HCT116 (cell line): ENCODE measurements at regions not wholly inside any gene's neighbourhood (a gene's known extent, or its start where the extent isn't known, plus 50 kb on each side); places are given as distances from the start of the nearest gene placed in this dataset.

Experiments
- ATAC-seq: fragments of 200-7000 bp; cut with Tn5 transposase; 2 replicates; pipeline ENCODE4 v1.9.1; 2020; ENCODE audit warnings: mild to moderate bottlenecking, moderate library complexity
- BruUV-seq: library from RNA; stranded (reverse); fragments of 400-500 nt; replicated peaks from 2 replicates; lab custom pipeline; 2021; lab: Mats Ljungman, UMichigan
- CTCF ChIA-PET: fragments of 300-600 bp; sonication (Branson Sonifier 250); formaldehyde crosslinking; loops from one replicate; lab custom pipeline; 2021; ENCODE audit warnings: antibody characterized with exemption; lab: Charles Lee
- POLR2A ChIA-PET: fragments of 300-600, 350-600 bp; sonication (Branson Sonifier 250); formaldehyde crosslinking; loops from one replicate; lab custom pipeline; 2021; ENCODE audit warnings: antibody characterized with exemption; lab: Charles Lee
- RAD21 ChIA-PET, 2 experiments: fragments of 300-600 bp; sonication (Branson Sonifier 250); formaldehyde crosslinking; loops; one replicate each; lab custom pipeline; 2023; ENCODE audit warnings: low total read pairs in 2 of 2; ENCODE audit not compliant: uncharacterized antibody in 2 of 2, unreplicated experiment in 2 of 2, low non-redundant PET in 1 of 2; lab: Charles Lee
- DNase-seq: peaks from one replicate; pipeline ENCODE4 v3.0.0-alpha.2; 2010; ENCODE audit warnings: low read depth, low spot score
- H2AFZ ChIP-seq: fragments of 200-600 bp; shearing (Covaris generic), sonication (generic); 2 replicates; pipeline ENCODE4 v1.6.1; 2017; ENCODE audit warnings: low read depth, mixed run types, mixed read lengths, antibody characterized with exemption, low read length; ENCODE audit not compliant: poor library complexity, severe bottlenecking
- H3K27ac ChIP-seq: 2 replicates; pipeline ENCODE4 v1.5.1; 2012; ENCODE audit warnings: low read depth, low read length
- H3K27me3 ChIP-seq: fragments of 200-600 bp; sonication (generic); 2 replicates; pipeline ENCODE4 v1.6.1; 2016; ENCODE audit warnings: mixed run types, low read length, mixed read lengths; ENCODE audit not compliant: insufficient read depth
- H3K36me3 ChIP-seq, 2 experiments: fragments of 200-500 bp in 1 of 2; fragments of 200-600 bp in 1 of 2; sonication (Bioruptor generic) in 1 of 2; sonication (generic) in 1 of 2; 2 replicates each; pipeline versions ENCODE4 v1.5.1 to v1.6.1; 2014 to 2016; ENCODE audit warnings: low read length in 2 of 2, inconsistent platforms in 1 of 2, mixed read lengths in 1 of 2, mixed run types in 1 of 2; ENCODE audit not compliant: insufficient read depth in 2 of 2, control insufficient read depth in 1 of 2
- H3K4me1 ChIP-seq, 2 experiments: fragments of 200-600 bp in 1 of 2; sonication (generic) in 1 of 2; 2 replicates each; pipeline versions ENCODE4 v1.5.1 to v1.6.1; 2012 to 2017; ENCODE audit warnings: low read length in 2 of 2, inconsistent platforms in 1 of 2, mild to moderate bottlenecking in 1 of 2, mixed read lengths in 1 of 2, mixed run types in 1 of 2, moderate library complexity in 1 of 2; ENCODE audit not compliant: insufficient read depth in 2 of 2, control insufficient read depth in 1 of 2
- H3K4me2 ChIP-seq: fragments of 200-600 bp; sonication (generic); 2 replicates; pipeline ENCODE4 v1.6.1; 2017; ENCODE audit warnings: mixed run types, low read length, mixed read lengths
- H3K4me3 ChIP-seq, 2 experiments: fragments of 200-600 bp in 1 of 2; sonication (generic) in 1 of 2; replicated peaks in 1 of 2; 2 replicates each; pipeline ENCODE4 v1.5.1; 2011 to 2016; ENCODE audit warnings: low read length in 2 of 2, control low read depth in 1 of 2, low read depth in 1 of 2, mild to moderate bottlenecking in 1 of 2, mixed read lengths in 1 of 2, mixed run types in 1 of 2
- H3K79me2 ChIP-seq: fragments of 200-600 bp; sonication (generic); 2 replicates; pipeline ENCODE4 v1.6.1; 2017; ENCODE audit warnings: mild to moderate bottlenecking, mixed run types, low read length, moderate library complexity, mixed read lengths; ENCODE audit not compliant: insufficient read depth
- H3K9ac ChIP-seq: fragments of 200-600 bp; sonication (generic); 2 replicates; pipeline ENCODE4 v1.6.1; 2016; ENCODE audit warnings: low read length, mixed read lengths
- H3K9me2 ChIP-seq: fragments of 200-600 bp; sonication (generic), shearing (Covaris generic); 2 replicates; pipeline ENCODE4 v1.6.1; 2017; ENCODE audit warnings: mixed run types, mild to moderate bottlenecking, moderate library complexity; ENCODE audit not compliant: insufficient read depth
- H3K9me3 ChIP-seq, 2 experiments: fragments of 200-500 bp in 1 of 2; fragments of 200-600 bp in 1 of 2; sonication (Bioruptor generic) in 1 of 2; sonication (generic) in 1 of 2; 2 replicates each; pipeline ENCODE4 v1.6.1; 2014 to 2017; ENCODE audit warnings: low read length in 2 of 2, mixed read lengths in 2 of 2, inconsistent platforms in 1 of 2, low read depth in 1 of 2, mild to moderate bottlenecking in 1 of 2, mixed run types in 1 of 2, moderate library complexity in 1 of 2; ENCODE audit not compliant: control insufficient read depth in 1 of 2, insufficient read depth in 1 of 2
- H4K20me1 ChIP-seq: fragments of 200-600 bp; sonication (generic), shearing (Covaris generic); 2 replicates; pipeline ENCODE4 v1.6.1; 2017; ENCODE audit warnings: mixed run types, mild to moderate bottlenecking, moderate library complexity; ENCODE audit not compliant: insufficient read depth
- CBX3 ChIP-seq: IDR thresholded peaks from 2 replicates; pipeline ENCODE4 v1.6.1; 2012; ENCODE audit warnings: low read depth
- CTCF ChIP-seq, 3 experiments: fragments of 200-600 bp in 1 of 3; sonication (generic) in 1 of 3; IDR thresholded peaks in 2 of 3; conservative IDR thresholded peaks in 1 of 3; 2 replicates each; pipeline ENCODE4 v1.5.1; 2012 to 2017; ENCODE audit warnings: low read depth in 2 of 3, low read length in 2 of 3, antibody characterized with exemption in 1 of 3, borderline replicate concordance in 1 of 3, control low read depth in 1 of 3, mild to moderate bottlenecking in 1 of 3, mixed read lengths in 1 of 3, mixed run types in 1 of 3, moderate library complexity in 1 of 3; ENCODE audit not compliant: insufficient read depth in 1 of 3
- EGR1 ChIP-seq: IDR thresholded peaks from 2 replicates; pipeline ENCODE4 v1.6.1; 2012; ENCODE audit warnings: low read depth
- ELF1 ChIP-seq: IDR thresholded peaks from 2 replicates; pipeline ENCODE4 v1.6.1; 2012; ENCODE audit warnings: low read depth, borderline replicate concordance
- JUND ChIP-seq: IDR thresholded peaks from 2 replicates; pipeline ENCODE4 v1.6.1; 2012
- MAX ChIP-seq: IDR thresholded peaks from 2 replicates; pipeline ENCODE4 v1.6.1; 2012
- POLR2A ChIP-seq: IDR thresholded peaks from 2 replicates; pipeline ENCODE4 v1.7.0; 2011; ENCODE audit warnings: borderline replicate concordance; ENCODE audit not compliant: insufficient read depth, insufficient read length; ENCODE audit errors: extremely low read depth
- POLR2AphosphoS5 ChIP-seq: IDR thresholded peaks from 2 replicates; pipeline ENCODE4 v1.6.1; 2011; ENCODE audit warnings: mild to moderate bottlenecking, low read depth, low read length, moderate library complexity
- SRF ChIP-seq: IDR thresholded peaks from 2 replicates; pipeline ENCODE4 v1.6.1; 2012; ENCODE audit warnings: low read depth
- TCF7L2 ChIP-seq: IDR thresholded peaks from 2 replicates; pipeline ENCODE4 v1.7.0; 2011; ENCODE audit warnings: borderline replicate concordance, inconsistent platforms; ENCODE audit not compliant: insufficient read depth, insufficient read length; ENCODE audit errors: extremely low read depth
- YY1 ChIP-seq: IDR thresholded peaks from 2 replicates; pipeline ENCODE4 v1.6.1; 2011; ENCODE audit warnings: low read length, low read depth, moderate library complexity, mild to moderate bottlenecking; ENCODE audit not compliant: insufficient replicate concordance; ENCODE audit errors: extremely low read depth
- ZBTB33 ChIP-seq: IDR thresholded peaks from 2 replicates; pipeline ENCODE4 v1.6.1; 2011; ENCODE audit warnings: mild to moderate bottlenecking, low read length, moderate library complexity; ENCODE audit not compliant: insufficient replicate concordance; ENCODE audit errors: extremely low read depth
- ZFX ChIP-seq: fragments of 450-650 bp; IDR thresholded peaks from 2 replicates; pipeline ENCODE4 v1.6.1; 2017
- ZNF274 ChIP-seq: fragments of 200-500 bp; sonication (Bioruptor generic); IDR thresholded peaks from 2 replicates; pipeline ENCODE4 v1.6.1; 2014; ENCODE audit warnings: mild to moderate bottlenecking, low read depth, low read length, inconsistent platforms
- intact Hi-C: fragments of 100-400 bp; cut with micrococcal nuclease; formaldehyde crosslinking; loops from 2 replicates; pipeline ENCODE4 v1.10.0; 2022

DNA sequence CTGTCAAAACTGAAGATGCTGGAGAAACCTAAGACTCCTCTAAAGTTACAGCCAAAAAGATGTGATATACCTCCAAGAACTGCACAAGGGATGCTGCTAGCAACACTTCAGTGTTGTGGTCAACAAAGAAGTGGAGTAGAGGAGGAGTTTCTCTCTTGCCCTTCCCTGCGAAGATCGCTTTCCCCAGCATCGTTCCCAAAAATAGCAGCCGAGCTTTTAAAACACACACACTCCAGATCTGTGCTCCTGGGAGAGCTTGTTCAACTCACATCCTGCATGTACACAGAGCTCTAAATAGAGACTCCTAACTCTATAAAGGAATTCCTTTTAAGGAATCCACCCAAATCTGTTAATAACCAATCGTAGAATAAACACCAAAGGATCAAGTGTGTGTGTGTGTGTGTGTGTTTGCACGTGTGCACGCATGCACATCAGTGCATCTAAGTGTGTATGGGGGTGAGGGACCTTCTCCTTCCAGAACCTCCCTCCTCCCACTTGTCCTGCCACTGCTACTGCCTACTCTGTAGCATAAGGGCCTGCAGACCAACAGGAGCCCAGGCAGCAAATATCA lies 58.5 kb downstream of the PSMG1 start:
- intact Hi-C loops, result no loop called here
- POLR2A ChIA-PET, result no interaction called here
- CTCF ChIA-PET, result no interaction called here

More for the DNA sequence above, 58.5 kb downstream of the PSMG1 start:
- Histone ChIP-seq H3K36me3 (no peaks in the 10 kb centered on the region), H3K4me2 (no peak overlapping the region), H3K9me2 (no peaks in the 10 kb centered on the region), H3K4me3 (no peak overlapping the region), H3K27ac (no peak overlapping the region), H3K27me3 (no peaks in the 10 kb centered on the region), H2AFZ (no peak overlapping the region), H3K9me3 (no peaks in the 10 kb centered on the region)
- RAD21 ChIA-PET, result no interaction called here
- no peak for TF ChIP-seq MAX
- no peak for TF ChIP-seq JUND
- TF ChIP-seq ELF1, result no peak
- no peak for TF ChIP-seq SRF
- no peak for TF ChIP-seq ZNF274
- no peak for TF ChIP-seq EGR1
- TF ChIP-seq YY1, result no peak
- no peak for TF ChIP-seq CTCF (IDR thresholded peaks at IDR 0.05 in 2 of 3, conservative IDR thresholded peaks at IDR 0.05 in 1 of 3; ENCODE audit: borderline replicate concordance in 1 of 3, insufficient read depth in 1 of 3, low read depth in 2 of 3, low read length in 2 of 3)
- no peak for TF ChIP-seq POLR2A
- TF ChIP-seq ZBTB33, result no peak
- TF ChIP-seq CBX3, result no peak
- TF ChIP-seq ZFX, result no peak
- no peak for TF ChIP-seq POLR2AphosphoS5
- TF ChIP-seq TCF7L2, result no peak
- TF ChIP-seq, all 23 proteins: peak for 0
- ATAC-seq (no peak), DNase-seq (no peak)
- no peak overlapping the region for H3K9ac ChIP-seq
- H4K20me1 ChIP-seq, result no peaks in the 10 kb centered on the region
- BruUV-seq, result no TSS peak
- no peaks in the 10 kb centered on the region for H3K79me2 ChIP-seq
- no peaks in the 10 kb centered on the region for H3K4me1 ChIP-seq
